ENCODE measurements at regions not wholly inside any gene's neighbourhood (a gene's known extent, or its start where the extent isn't known, plus 50 kb on each side); places are given as distances from the start of the nearest gene placed in this dataset.
"Not testable (repeated sequence)": the region's sequence is repeated elsewhere in the genome, so short reads cannot be mapped to it uniquely, and the experiment has no call there.

- DNase-seq: no peak
Measured at GRCh38 chr2:184270660-184271059, 327.7 kb upstream of the ZNF804A start.

- DNase-seq: no peak
Measured at GRCh38 chr2:184272056-184272455, 326.3 kb upstream of the ZNF804A start.

DNA sequence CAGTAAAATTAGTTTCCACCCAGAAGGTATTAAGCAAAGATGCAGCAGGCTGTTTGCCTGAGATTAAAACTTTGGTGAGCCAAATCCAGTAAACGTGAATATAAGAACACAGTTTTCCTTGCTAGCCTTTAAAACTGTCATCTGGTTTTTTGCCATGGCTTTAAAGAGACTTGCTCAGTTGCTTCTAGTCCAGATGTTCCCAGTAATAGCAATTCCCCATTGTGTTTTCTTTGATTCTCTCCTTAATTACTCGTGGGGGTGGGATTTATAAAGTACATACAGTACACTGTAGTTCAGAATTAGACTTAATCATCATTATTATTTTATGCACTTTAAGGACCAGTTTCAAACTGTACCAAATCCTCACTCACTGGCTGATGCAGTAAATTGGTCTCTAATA is 303.5 kb upstream of the ZNF804A start:
- no peak for DNase-seq

DNA sequence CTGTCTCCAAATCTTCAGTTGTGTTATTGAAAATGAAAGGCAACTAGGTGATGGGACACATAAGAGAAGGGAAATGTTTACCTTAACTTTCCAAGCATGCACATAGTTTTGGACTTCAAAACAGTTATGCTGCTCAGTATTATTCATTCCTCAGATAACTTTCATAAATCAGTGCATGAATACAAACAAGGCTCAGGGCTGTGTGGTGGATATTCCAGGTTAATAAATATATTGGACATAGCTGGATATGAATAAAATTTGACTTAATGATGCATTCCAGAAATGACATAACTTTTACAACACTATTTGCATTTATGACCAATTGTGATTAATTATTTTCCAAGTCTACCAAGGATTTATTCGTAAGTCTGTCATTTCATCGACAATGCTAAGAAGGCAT is 301.2 kb upstream of the ZNF804A start:
- DNase-seq: no peak

DNA sequence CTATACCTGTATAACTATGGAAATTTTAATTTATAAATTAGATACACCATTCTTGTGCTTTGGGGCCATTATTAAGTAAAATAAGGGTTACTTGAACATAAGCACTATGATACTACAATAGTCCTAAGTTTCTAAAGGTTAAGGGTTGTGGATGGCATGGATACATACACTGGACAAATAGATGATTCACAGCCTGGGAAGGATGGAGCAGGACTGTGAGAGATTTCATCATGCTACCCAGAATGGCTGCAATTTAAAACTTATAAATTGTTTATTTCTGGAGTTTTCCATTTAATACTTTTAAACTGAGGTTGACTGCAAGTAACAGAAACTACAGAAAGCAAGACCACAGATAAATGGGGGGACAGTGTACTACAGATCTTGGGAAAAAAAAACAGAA is 295.8 kb upstream of the ZNF804A start:
- no peak for DNase-seq

DNA sequence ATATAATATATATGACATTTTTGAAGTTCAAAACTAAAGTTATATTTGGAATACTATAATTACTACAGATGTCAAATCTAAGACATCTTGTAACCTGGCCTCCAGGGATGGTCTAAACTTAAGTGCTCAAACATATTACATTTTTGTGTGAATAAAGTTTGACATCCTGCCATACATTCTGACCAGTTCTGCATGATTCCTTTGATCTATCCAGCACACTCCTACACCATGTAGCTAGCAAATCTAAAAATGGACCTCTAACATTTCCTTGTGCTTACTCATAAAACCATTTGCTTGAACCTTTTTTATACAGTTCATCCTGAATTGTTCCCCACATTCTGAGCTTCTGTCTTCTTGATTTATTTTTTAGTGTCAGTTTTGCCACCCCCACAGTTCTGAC is 294.3 kb upstream of the ZNF804A start:
- no peak for DNase-seq

DNA sequence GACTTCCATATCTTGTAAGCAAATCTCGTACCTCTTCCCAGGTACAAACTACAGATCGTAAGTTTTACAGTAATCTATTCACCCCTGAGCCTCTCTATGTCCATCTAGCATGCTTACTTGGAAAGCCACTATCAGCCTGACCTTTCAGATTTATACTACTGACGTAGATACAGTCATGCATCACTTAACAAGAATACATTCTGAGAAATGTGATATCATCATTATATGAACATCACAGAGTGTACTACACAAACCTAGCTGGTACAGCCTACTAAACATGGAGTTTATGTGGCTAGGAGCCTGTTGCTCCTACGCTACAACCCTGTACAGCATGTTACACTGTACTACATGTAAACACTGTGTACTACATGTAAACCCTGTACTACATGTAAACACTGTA is 293.2 kb upstream of the ZNF804A start:
- DNase-seq: peak; percentile 13

DNA sequence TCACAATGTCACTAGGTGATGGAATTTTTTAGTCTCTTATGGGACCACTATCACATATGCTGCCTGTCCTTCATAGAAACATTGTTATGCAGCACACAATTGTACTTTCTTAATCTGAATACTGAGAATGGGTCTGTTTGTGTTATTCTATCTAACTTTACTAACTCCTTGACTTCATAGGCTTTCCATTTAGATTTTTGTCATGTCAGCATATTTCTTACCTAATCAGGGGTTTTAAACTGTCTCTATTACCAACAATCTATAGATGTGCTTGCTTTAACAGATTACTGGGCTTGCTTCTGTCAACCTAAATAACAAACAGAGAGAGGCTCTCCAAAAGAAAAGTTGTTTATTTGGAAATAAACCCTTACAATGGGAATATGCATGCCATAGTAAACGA is 289.6 kb upstream of the ZNF804A start:
- DNase-seq: no peak

- DNase-seq: no peak
Measured at GRCh38 chr2:184312970-184313369, 285.4 kb upstream of the ZNF804A start.

- no peak for DNase-seq
Measured at GRCh38 chr2:184314829-184315228, 283.5 kb upstream of the ZNF804A start.

DNA sequence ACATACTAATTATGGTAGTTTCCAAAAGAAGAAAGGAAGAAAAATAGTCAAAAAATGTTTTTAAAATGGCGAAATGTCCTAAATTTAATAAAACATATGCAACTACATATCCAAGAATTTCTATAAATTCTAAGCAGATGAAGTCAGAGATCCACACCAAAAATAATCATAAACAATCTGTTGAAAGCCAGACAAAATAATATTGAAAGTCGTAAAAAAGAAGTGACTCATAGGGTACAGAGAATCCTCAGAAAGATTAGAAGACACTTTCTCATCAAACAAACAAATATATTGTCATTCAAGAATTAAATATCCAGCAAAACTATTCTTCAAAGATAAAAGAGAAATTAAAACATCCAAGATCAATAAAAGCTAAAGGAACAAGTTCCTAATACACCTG is 281.4 kb upstream of the ZNF804A start:
- no peak for DNase-seq

DNA sequence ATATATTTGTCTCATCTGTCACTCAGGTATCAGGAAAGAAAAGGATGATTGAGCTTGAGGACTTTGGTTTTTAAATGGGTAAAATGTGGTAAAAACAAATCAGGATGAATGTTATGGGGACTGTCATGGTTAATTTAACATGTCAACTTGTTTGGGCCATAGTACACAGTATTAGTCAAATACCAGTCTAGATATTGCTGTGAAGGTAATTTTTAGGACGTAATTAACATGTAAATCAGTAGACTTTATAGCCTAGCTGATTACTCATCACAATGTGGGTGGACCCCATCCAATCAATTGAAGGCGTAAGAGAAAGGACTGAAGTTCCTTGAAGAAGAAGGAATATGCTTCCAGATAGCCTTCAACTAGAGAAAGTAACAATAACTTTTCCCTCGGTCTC is 275.7 kb upstream of the ZNF804A start:
- DNase-seq: no peak

- DNase-seq: no peak
Measured at GRCh38 chr2:184326066-184326465, 272.3 kb upstream of the ZNF804A start.

DNA sequence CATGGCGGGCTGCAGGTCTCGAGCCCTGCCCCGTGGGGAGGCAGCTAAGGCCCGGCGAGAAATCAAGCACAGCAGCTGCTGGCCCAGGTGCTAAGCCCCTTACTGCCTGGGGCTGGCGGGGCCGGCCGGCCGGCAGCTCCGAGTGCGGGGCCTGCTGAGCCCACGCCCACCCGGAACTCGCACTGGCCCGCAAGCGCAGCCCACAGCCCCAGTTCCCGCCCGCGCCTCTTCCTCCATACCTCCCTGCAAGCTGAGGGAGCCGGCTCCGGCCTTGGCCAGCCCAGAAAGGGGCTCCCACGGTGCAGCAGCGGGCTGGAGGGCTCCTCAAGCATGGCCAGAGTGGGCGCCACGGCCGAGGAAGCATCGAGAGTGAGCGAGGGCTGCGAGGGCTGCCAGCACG is 270.5 kb upstream of the ZNF804A start:
- DNase-seq: not testable (repeated sequence)

DNA sequence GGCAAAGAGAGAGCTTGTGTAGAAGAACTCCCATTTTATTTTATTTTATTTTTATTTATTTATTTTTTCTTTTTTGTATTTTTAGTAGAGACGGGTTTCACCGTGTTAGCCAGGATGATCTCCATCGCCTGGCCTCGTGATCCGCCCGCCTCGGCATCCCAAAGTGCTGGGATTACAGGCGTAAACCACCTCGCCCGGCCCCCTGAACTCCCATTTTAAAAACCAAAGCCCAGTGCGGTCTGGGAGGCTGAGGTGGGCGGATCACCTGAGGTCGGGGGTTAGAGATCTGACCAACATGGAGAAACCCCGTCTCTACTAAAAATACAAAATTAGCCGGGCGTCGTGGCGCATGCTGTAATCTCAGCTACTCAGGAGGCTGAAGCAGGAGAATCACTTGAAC is 267.8 kb upstream of the ZNF804A start:
- not testable (repeated sequence) for DNase-seq

DNA sequence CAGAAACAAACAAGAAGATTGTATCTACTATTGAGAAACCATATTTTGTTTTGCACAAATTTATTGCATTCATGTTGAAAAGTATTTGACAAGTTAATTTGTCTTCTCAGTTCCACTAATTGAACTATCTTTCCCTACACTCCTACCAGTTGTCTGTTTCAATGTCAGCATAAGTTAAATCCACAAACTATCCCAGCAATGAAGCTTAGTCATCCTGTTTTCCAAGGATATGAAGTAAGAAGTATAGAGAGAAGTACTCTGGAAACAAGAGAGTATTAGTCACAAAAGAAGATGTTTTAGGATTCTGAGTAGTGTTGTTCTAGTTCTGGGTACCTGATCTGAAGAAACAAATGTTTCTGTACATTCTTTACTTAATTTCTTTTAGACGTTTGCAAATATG is 261.6 kb upstream of the ZNF804A start:
- DNase-seq: no peak

DNA sequence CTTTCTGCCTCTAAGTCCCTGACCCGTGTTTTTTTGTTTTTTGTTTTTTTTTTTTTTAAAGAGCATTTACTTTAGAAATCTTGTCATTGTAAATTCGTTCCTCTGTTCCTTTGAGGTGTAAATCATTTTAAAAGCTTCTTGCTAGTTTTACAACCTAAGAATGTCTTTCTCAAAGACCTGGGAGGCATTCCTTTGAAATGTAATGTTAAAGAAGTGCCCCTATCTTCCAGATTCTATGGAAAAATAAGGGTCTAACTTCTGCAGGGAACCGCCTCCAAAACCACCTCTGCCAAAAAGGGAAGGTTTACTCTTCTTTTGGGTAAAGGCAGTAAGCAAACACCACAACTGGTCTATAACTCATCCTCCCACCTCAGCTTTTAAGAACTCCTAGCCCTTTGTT is 259.6 kb upstream of the ZNF804A start:
- DNase-seq: no peak

GRCh38 chr2:184339966-184340365 is 258.4 kb upstream of the ZNF804A start:
- no peak for DNase-seq

DNA sequence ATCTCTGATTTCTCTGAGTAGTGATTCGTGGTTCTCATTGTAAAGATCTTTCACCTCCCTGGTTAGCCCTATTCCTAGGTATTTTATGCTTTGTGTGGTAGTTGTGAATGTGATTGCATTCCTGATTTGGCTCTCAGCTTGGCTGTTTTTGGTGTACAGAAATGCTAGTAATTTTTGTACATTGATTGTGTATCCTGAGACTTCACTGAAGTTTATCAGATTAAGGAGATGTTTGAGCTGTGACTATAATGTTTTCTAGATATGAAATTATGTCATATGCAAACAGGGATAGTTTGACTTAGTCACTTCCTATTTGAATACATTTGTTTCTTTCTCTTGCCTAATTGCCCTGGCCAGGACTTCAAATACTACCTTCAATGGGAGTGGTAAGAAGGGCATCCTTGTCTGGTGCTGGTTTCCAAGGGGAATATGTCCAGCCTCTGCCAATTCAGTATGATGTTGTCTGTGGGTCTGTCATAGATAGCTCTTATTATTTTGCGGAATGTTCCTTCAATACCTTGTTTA is 251.9 kb upstream of the ZNF804A start:
- no peak for DNase-seq

DNA sequence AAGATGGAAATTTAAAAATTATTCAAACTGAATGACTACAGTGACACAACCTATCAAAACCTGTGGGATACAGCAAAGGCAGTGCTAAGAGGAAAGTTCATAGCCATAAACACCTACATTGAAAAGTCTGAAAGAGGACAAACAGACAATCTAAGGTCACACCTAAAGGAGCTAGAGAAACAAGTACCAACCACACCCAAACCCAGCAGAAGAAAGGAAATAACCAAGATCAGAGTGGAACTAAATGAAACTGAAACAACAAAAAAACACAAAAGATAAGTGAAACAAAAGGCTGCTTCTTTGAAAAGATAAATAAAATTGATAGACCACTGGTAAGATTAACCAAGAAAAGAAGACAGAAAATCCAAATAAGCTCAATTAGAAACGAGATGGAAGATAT is 247.2 kb upstream of the ZNF804A start:
- no peak for DNase-seq

- DNase-seq: no peak
Measured at GRCh38 chr2:184357033-184357432, 241.3 kb upstream of the ZNF804A start.

GRCh38 chr2:184359379-184359778 is 238.9 kb upstream of the ZNF804A start:
- no peak for DNase-seq

DNA sequence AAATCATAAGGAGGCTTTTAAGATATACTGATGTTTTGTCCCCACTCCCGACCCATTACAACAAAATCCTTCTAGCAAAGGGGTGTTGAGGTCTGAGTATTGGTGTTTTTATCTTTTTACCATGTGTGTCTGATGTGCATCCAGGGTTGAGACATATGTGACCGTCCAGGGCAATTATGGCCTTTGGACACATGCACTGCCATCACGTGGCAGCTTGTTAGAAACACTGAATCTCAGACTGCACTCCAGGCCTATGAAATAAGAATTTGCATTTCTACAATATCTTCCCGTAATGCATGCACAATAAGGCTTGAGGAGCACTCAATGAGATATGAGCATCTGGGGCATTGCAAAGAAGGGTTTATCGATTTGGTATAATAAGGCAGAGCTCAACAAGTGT is 235.1 kb upstream of the ZNF804A start:
- DNase-seq: no peak

GRCh38 chr2:184367211-184367610 is 231.1 kb upstream of the ZNF804A start:
- no peak for DNase-seq

GRCh38 chr2:184369307-184369706 is 229.0 kb upstream of the ZNF804A start:
- DNase-seq: no peak

DNA sequence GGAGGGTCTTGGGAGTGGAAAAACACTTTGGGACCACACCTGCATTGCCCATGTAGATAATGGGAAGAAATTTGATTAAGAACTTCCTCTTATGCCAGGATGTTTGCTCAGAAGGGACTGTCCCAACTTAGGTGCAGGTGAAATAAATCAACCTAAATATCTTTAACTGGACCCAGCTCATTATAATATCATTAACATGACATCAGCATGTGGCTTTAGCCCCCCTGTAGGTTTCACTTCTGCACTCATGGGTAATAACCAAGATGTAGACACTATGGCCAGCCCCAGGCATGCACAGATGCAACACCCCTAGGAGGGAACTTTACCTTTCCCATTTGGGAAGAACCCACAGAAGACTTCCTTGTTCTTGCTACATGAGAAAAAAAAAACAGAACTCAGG is 227.4 kb upstream of the ZNF804A start:
- no peak for DNase-seq
